Left renal pelvis (tissue), 4 donors: ENCODE measurements at regions not wholly inside any gene's neighbourhood (a gene's known extent, or its start where the extent isn't known, plus 50 kb on each side); places are given as distances from the start of the nearest gene placed in this dataset.

Experiments used
- DNase-seq, 4 donors: peaks; one replicate each; pipeline ENCODE4 v3.0.0-alpha.2; 2013; ENCODE audit warnings: low read depth in 4 of 4, low spot score in 3 of 4

DNA sequence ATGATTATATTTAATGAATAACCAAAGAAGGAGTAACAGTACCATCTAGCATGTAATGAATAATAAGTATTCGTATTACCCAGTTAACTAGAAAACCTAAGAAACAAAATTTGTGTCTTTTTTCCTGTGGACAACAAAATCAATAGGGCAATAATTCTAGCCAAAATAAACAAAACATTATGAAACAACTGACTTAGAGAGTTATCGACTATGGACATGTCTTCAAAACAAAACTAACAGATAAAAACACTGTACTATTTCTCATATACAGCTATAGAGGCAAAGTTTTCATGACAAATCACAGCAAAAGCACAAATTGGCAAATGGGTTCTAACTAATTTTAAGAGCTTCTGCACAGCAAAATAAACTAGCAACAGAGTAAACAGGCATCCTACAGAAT is 224.1 kb downstream of the ALX1 start:
- no peak for DNase-seq

DNA sequence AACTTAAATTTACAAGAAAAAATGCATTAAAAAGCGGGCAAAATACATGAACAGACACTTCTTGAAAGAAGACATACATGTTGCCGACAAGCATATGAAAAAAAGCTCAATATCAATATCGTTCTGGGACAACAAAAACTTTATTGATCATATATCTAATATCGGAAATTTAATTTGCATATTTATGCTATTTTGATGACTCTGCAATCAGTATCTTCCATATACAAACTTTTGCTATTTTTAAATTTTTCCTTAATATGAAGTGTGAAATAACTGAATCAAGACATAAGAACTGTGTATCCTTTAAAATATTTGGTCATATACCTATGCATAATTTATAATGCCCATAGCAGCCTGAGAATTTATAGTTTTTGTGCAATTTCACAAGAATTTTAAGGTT is 224.6 kb downstream of the ALX1 start:
- DNase-seq = no peak

DNA sequence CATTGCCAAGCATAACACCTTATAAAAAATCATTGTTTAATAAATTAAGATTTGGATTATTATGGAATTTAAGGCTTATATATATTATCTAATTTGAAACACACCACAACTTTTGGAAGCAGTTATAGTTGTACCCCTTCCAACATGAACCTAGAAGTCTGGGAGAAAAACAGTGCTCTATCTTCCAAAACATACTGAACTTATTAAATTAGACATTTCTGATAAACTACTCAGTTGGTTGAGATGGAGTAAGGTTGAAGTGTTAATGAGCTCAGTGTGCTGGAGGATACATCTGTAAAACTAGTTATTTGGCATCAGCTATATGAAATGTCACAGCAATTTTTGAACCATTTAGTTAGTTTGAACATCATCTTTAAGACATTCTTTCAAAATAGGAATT is 227.4 kb downstream of the ALX1 start:
- no peak for DNase-seq

DNA sequence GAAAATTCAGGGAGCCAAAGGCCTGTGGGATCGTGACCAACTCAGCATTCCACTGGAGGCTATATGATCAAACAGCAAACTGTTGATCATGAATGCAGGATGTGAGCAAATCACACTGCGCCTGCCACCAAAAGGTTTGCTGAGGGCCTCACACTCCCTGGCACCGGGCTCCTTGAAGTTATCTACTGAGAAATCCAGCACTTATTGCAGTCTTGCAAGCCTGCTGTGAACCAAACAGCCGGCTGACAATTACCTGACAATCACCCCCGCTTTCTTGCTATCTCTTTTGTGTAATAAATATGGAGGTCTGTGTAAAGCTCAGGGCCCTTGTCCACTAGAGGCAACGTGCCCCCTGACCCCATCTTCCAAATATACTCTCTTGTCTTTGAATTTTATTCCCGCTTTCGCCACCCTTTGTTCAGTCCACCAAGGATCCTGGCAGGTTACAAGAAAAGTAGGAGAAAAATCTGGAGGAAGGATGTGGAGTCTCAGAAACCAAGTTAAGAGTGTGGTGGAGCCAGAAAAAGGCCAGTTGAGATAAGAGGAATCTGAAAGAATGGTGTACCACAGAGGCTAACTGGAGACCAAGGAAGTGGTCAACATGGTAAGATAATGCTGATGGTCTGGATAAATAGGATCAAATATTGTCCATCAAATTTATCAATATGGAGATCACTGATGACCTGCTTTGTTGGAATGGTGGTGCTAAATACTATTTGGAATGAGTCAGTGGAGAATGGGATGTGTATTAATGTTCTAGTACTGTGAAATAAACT is 229.2 kb downstream of the ALX1 start:
- no peak for DNase-seq

DNA sequence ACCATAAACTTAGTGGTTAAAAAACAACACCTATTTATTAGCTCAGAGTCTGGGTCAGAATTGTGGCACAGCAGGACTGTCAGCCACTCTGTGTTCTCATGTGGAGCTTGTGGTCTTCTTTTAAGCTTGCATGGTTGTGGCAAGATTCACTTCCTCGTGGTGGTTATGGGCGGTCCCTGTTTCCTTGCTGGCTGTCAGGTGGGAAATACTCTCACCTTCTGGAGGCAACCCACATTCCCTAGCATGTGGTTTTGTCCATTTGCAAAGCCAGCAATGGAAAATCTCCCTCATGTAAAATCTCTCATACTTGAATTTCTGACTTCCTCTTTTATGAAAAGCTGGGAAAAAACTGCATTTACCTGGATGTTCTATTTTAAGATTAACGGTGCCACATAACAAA is 229.8 kb downstream of the ALX1 start:
- no peak for DNase-seq

DNA sequence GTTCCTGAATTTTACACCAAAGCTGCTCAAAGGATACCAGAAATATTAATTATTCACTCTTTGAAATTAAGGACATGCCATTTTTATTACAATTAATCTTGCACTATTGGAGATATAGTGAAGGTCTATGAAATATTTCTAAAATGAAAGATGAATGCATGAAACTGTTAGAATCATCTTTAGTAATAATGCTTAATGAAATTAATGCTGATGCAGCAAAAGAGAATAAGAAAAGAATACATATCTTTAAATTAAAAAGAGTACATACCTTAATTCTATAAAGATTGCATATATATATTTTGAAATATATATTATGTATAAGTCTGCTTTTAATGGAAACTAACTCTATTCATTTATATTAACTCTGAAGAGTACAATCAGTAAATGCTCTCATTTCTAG is 236.0 kb downstream of the ALX1 start:
- no peak for DNase-seq

DNA sequence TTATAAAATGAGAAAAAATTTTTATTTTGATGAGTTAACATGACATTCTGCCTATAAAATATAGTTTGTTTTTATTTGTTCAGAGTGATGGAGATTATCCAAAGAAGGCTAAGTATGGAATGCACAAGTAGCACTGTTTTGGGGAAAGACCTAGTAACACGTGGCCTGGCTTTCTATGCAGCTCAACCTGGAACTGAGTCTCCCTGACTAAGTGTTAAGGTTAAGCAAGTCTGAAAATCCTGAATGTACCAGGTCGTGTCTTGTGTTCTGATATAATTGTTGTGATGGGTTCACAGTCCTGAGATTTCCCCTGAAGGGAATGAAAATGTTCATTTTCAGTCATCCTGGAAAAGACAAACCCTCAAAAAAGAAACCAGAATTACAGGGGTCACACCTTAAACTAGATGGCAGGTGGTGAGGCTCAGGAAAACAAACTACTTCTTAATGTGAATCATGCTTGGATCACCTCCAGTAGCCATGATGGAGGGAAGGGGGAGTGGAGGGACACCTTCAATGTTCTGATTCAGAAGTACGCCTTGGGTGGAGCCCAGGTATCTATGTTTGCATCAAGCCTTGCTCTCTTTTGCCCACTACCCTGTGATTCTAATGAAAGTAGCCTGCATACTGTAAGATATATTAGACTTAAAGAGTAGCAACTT is 236.8 kb downstream of the ALX1 start:
- DNase-seq = no peak

DNA sequence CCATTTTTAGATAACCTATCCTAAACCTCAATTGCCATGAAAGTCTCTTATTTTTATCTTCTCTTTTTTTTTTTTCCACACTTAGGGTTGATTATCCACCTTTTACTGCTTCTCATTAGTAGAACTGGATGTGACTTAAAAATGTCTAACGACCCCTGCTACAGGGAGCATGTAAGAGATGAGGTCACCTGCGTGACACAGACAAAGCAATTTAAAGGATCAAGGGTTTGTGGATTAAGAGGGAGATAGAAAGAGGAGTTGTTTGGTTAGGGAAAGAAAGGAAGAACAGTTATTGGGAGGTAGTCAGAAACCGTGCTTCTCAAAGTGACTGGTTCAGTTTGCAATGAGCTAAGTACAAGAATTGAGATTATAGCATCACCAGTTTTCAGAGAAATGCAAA is 239.1 kb downstream of the ALX1 start:
- DNase-seq = no peak

DNA sequence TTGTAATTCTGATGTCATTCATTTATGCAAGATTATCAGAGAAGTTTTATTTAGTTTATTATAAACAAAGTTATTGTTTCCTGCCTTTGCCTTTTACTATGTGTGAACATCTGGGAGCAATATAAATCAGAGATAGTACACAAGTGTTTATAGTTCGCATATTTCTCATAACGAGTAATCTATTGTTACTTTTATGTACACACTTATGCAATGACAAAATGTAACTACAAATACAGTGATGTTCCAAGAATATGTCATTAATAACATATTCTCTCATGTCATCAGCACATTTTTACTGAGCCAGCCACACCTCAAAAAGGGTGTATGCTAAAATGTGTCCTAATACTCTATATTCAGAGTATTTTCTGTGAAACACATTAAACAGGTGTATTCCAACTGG is 243.2 kb downstream of the ALX1 start:
- DNase-seq = no peak

DNA sequence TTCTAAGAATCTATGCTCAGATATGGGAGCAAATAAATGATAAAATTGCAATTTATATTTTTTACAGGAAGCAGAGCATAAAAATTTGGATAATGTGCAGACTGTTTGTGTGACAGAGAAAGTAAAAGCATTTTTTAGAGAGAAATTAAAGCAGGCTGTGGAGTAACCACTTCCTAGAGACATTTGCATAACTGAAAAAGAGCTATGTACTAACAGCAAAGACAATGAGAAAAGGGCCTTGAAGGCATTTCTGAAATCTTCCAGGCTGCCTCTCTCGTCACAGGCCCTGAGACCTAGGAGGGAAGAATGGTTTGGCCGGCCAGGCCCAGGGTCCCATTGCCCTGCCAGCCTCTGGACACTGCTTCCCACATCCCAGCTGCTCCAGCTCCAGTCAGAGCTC is 247.2 kb downstream of the ALX1 start:
- DNase-seq = no peak

DNA sequence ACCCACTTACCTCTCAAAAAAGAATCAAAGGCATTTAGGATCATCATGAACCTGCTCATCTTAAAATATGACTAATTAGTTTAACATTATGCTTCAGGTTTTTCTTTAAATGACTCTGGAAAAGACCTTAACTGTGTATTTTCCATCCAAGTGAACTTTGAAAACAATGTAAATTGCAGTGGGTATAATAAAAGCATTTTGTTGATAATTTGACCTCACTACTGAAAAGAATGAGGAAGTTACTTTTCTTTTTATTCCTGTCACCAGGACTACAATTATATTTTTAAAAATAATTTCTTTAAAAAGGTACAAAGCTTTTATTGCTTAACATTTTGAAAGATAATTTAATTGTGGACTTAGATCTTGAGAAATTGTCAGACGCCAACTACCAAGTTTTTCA is 249.9 kb downstream of the ALX1 start:
- no peak for DNase-seq

DNA sequence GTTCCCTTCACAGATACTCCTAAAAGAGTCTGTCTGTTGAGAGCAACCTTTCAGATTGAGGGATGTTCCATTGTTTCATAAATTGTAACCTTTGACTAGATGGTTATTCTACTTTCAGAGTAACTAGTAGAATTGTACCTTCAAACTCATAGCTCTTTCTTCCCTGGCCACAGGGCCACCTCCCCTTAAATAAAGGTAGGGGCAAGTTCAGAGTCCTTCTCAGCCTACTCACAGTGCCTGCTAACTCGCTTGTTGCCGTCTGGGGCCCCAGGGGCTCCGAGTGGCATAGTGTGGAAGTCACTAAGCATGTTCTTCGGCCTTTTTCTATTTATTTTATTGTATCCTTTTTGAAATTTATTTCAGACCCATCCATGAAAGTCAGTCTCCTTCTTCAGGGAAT is 250.4 kb downstream of the ALX1 start:
- DNase-seq = no peak

DNA sequence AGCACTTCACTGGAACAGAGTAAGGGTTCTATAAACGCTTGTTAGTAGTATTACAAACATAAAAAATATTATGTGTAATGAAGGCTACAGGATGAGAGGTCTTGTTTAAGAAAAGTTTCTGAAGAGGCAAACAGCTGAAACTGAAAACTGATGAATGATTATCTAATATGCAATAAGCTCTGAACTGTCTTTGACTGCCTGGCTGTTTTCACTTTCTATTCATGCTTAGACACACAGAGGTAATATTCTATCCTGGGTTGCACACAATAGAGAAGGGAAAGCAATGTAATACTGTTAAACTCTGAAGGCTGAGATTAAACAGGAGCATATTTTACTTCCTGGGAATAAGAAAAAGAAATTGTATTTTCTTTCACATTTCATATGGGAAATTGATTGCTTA is 251.3 kb downstream of the ALX1 start:
- no peak for DNase-seq

DNA sequence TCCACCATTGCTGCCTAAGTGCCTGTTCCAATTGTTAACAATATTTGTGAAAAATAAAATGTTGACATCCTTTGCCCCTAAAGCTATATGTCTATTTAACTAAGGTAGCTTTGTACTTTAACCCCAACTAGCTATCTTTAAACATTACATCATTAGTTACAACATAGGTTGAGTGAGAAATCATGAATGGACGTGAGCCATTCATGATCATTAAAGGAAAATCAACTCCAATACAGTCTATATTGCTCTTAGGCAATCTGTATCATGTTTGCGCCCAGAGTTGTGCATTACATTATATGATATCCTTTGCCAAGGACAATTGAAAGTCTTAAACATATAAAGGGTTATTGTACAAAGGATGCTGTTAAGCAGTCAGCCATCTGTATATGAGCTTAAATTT is 269.6 kb downstream of the ALX1 start:
- no peak for DNase-seq

DNA sequence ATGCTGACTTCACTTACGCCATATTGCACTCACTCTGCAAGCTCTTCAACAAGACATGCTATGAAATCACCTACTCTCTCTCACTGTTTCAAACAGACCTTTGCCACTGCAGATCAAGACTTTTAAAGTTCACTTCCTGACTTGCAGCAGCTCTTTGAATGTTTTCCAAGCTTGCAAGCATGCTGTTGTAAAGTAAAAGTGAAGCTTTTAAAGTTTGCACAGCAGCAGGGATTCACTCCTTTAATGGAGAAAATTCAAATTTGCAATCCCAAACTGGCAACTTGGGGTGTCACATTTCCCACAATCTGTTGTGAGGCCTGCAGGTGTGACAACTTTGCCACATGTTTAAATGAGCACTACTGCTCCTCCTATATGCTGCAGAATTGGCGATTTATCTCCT is 270.9 kb downstream of the ALX1 start:
- DNase-seq = no peak

DNA sequence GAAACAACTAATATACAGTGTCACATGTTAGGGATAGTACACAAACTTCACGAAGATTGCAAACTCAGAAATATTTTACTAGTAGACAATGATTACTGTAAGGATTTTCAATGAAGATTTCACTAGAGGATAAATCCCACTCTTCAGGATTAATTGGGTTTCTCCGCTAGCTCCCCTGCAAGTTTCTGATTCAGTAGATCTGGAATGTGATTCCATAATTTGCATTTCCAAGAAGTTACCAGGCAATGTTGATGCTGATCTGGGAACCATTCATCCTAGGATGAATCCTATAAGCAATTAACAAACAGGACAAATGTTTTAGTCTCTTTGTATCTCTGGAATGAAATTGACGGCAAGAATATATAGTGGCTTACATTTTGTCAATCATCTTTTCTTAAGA is 272.4 kb downstream of the ALX1 start:
- no peak for DNase-seq

DNA sequence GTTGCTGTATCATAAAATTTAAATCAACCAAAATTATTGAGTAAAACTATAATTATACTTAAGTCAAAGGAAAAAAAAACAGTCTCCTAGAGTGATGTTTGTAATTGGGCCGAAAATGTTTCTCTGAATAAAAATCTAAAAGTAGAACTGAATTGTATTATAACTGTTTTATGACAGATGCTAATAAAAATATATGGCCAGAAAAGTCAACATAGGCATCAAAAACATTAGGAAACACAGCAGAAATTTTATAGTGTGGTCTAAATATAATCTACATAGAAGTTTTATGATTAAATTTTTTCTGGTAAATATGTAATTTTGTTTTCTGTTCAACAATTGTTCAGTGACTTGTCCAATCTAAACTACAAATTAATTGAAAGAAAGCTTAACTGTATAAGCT is 277.8 kb downstream of the ALX1 start:
- DNase-seq = no peak

DNA sequence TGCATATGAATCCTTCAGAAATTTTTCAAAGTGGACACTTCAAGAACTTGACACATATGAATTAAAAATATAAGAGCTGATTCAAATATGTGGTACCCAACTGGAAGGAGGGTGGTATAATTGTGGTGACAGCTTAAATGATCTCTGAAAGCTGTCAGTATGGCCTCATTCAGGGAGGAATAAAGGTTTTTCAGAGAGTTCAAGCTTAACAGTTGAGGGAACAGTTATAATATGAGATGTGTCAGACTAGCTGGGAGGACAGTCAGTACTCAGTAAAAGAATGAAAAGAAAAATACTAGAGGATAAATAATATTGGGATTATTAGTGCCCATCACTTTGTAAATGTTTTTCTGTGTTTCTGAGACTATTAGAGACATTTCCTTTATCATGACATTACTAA is 277.5 kb downstream of the RASSF9 start:
- DNase-seq = no peak

DNA sequence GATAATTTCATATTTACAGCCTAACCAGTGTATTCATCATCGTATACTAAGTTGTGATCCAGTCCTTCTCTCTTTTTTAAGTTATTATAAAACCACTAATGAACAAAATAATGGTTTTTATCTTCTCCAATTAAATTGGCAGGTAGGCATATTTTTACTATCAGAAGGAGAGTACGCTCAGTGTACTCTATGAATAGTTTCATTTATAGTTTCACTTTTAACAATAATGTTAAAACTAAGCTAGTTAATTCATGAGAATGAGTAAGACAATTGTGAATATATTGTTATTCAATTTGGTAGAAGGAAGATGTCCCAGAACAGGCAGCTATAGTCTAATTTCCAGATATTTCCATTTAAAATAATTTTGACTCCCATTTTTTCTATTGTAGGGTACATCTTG is 277.1 kb downstream of the RASSF9 start:
- DNase-seq = no peak

DNA sequence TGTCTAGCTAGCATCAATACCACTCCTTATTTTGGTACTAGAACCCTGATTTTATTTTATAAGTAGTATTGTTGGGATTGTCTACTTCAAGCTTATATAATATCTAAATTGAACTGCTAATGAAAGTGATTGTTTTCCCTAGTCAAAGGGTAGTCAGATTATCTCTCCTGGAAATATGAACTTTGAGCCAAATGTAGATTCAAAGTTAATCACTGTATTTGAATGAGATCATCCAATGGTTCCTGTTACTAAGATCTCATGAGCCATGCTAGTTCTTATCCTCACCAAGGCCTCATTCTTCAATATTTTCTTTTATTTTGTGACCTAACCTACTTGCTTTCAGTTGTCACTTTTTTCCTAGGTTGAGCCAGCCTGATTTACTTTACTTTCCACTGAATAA is 276.7 kb downstream of the RASSF9 start:
- no peak for DNase-seq

DNA sequence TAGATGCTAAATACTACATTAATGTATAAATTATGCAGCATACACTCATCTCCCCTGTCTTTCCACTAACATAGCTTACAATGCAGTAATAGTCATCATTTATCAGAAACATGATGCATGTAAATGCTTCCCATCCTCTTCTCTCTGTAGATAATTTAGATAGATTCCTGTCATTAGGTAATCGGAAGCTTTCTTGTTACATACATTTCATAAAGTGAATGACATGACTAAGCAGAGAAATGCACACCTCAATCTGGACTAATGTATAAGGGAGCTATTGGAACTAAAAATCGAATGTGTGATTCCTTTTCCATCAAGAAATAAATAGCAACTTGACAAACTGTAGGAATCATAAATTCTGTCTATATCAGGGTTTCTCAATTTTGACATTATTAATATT is 273.4 kb downstream of the RASSF9 start:
- DNase-seq = no peak

DNA sequence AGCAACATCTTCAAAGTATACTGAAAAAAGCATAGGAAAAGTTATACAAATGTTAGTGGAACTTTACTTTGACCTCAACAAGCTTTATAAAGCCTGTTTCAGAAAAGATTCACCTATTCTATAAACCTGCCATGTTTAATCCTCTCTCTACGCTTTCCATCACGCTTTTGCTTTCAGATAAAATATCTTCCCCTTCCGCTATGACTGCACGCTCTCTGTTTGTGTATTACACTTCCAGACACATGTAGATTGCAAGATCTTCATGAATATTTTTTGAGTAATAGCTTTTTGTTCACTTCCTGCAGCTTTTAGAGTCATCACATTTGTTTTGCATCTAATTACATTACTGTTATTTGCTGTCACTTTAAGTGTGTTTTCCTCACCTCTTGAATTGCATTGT is 271.4 kb downstream of the RASSF9 start:
- DNase-seq = no peak
